IMR-90 (cell line): ENCODE measurements at regions not wholly inside any gene's neighbourhood (a gene's known extent, or its start where the extent isn't known, plus 50 kb on each side); places are given as distances from the start of the nearest gene placed in this dataset.

Source experiments
- ATAC-seq: fragments of 200-7000 bp; cut with Tn5 transposase; 2 replicates; pipeline ENCODE4 v1.9.1; 2020; ENCODE audit warnings: low read depth, mild to moderate bottlenecking, moderate library complexity
- BruUV-seq: library from RNA; stranded (reverse); fragments of 400-500 nt; replicated peaks from 2 replicates; lab custom pipeline; 2021; lab: Mats Ljungman, UMichigan
- CTCF ChIA-PET: fragments of 300-600 bp; formaldehyde crosslinking; extraction: SDS; loops from one replicate; lab custom pipeline; 2021; ENCODE audit warnings: antibody characterized with exemption; lab: Yijun Ruan, JAX
- POLR2A ChIA-PET: fragments of 300-600 bp; sonication (Branson Sonifier 250); formaldehyde crosslinking; loops from one replicate; lab custom pipeline; 2022; ENCODE audit warnings: antibody characterized with exemption; ENCODE audit not compliant: unreplicated experiment; lab: Charles Lee
- DNase-seq: peaks from one replicate; pipeline ENCODE4 v3.0.0; 2013
- H2AFZ ChIP-seq: replicated peaks from 2 replicates; pipeline ENCODE3; 2013; ENCODE audit warnings: low read length, mild to moderate bottlenecking; ENCODE audit not compliant: poor library complexity
- H2AK5ac ChIP-seq: 2 replicates; pipeline ENCODE4 v1.6.1; 2013; ENCODE audit warnings: low read depth, low read length, inconsistent platforms
- H2AK9ac ChIP-seq: replicated peaks from 2 replicates; pipeline ENCODE3; 2013; ENCODE audit warnings: mild to moderate bottlenecking, low read depth, low read length, moderate library complexity; ENCODE audit not compliant: poor library complexity
- H2BK120ac ChIP-seq: 2 replicates; pipeline ENCODE4 v1.6.1; 2013; ENCODE audit warnings: low read depth, low read length, inconsistent platforms
- H2BK15ac ChIP-seq: 3 replicates; pipeline ENCODE4 v1.6.1; 2013; ENCODE audit warnings: low read depth, low read length, inconsistent platforms
- H2BK20ac ChIP-seq: 2 replicates; pipeline ENCODE4 v1.6.1; 2013; ENCODE audit warnings: low read depth, mild to moderate bottlenecking, inconsistent platforms, low read length, moderate library complexity
- H2BK5ac ChIP-seq: 2 replicates; pipeline ENCODE4 v1.6.1; 2013; ENCODE audit warnings: mild to moderate bottlenecking, low read depth, low read length, inconsistent platforms; ENCODE audit not compliant: poor library complexity, severe bottlenecking
- H3K14ac ChIP-seq: replicated peaks from 2 replicates; pipeline ENCODE4 v1.6.1; 2013; ENCODE audit warnings: low read depth, low read length, inconsistent platforms
- H3K18ac ChIP-seq: 2 replicates; pipeline ENCODE4 v1.6.1; 2013; ENCODE audit warnings: low read depth, low read length, control low read depth
- H3K23ac ChIP-seq: 2 replicates; pipeline ENCODE4 v1.6.1; 2013; ENCODE audit warnings: low read depth, low read length, inconsistent platforms
- H3K27ac ChIP-seq: 2 replicates; pipeline ENCODE4 v1.5.1; 2013; ENCODE audit warnings: mild to moderate bottlenecking, control low read depth, low read length; ENCODE audit not compliant: insufficient read depth
- H3K27me3 ChIP-seq: 2 replicates; pipeline ENCODE4 v1.6.1; 2013; ENCODE audit warnings: low read length; ENCODE audit not compliant: control insufficient read depth, insufficient read depth
- H3K36me3 ChIP-seq: 2 replicates; pipeline ENCODE4 v1.6.1; 2013; ENCODE audit warnings: low read length, mixed read lengths; ENCODE audit not compliant: control insufficient read depth, insufficient read depth
- H3K4ac ChIP-seq: 2 replicates; pipeline ENCODE4 v1.6.1; 2013; ENCODE audit warnings: low read depth, low read length, inconsistent platforms
- H3K4me1 ChIP-seq: 2 replicates; pipeline ENCODE4 v1.6.1; 2013; ENCODE audit warnings: low read length, mixed read lengths; ENCODE audit not compliant: control insufficient read depth, insufficient read depth
- H3K4me2 ChIP-seq: 2 replicates; pipeline ENCODE4 v1.6.1; 2013; ENCODE audit warnings: low read depth, mild to moderate bottlenecking, control low read depth, low read length, moderate library complexity
- H3K4me3 ChIP-seq: 2 replicates; pipeline ENCODE4 v1.5.1; 2013; ENCODE audit warnings: low read depth, mild to moderate bottlenecking, control low read depth, low read length, moderate library complexity; ENCODE audit not compliant: insufficient read depth
- H3K56ac ChIP-seq: 2 replicates; pipeline ENCODE4 v1.6.1; 2013; ENCODE audit warnings: low read length, inconsistent platforms; ENCODE audit not compliant: insufficient read depth; ENCODE audit errors: extremely low read depth
- H3K79me1 ChIP-seq, 2 experiments: 2 replicates each; pipeline ENCODE4 v1.6.1; 2013; ENCODE audit warnings: low read length in 2 of 2, inconsistent platforms in 1 of 2, low read depth in 1 of 2
- H3K9ac ChIP-seq: 2 replicates; pipeline ENCODE4 v1.6.1; 2013; ENCODE audit warnings: low read depth, low read length, control low read depth
- H3K9me1 ChIP-seq: 2 replicates; pipeline ENCODE4 v1.6.1; 2013; ENCODE audit warnings: low read length, inconsistent platforms; ENCODE audit not compliant: insufficient read depth
- H3K9me3 ChIP-seq: 2 replicates; pipeline ENCODE4 v1.6.1; 2013; ENCODE audit warnings: low read length; ENCODE audit not compliant: control insufficient read depth, insufficient read depth
- H4K20me1 ChIP-seq: 2 replicates; pipeline ENCODE4 v1.6.1; 2013; ENCODE audit warnings: low read length, inconsistent platforms; ENCODE audit not compliant: insufficient read depth
- H4K5ac ChIP-seq: 2 replicates; pipeline ENCODE4 v1.6.1; 2013; ENCODE audit warnings: mild to moderate bottlenecking, low read depth, low read length, control low read depth
- H4K8ac ChIP-seq, 2 experiments: 2 replicates each; pipeline ENCODE4 v1.6.1; 2013; ENCODE audit warnings: low read depth in 2 of 2, low read length in 2 of 2, control low read depth in 1 of 2, inconsistent platforms in 1 of 2
- H4K91ac ChIP-seq: 2 replicates; pipeline ENCODE4 v1.6.1; 2013; ENCODE audit warnings: low read depth, low read length, inconsistent platforms; ENCODE audit not compliant: insufficient read depth
- BHLHE40 ChIP-seq: fragments of 150-350 bp; IDR thresholded peaks from 2 replicates; pipeline ENCODE4 v1.6.1; 2016; ENCODE audit warnings: mild to moderate bottlenecking, low read depth, low read length
- CEBPB ChIP-seq: IDR thresholded peaks from 2 replicates; pipeline ENCODE4 v1.6.1; 2012; ENCODE audit warnings: low read depth, low read length, improper control_type of control experiment
- CHD1 ChIP-seq: IDR thresholded peaks from 2 replicates; pipeline ENCODE4 v1.6.1; 2012; ENCODE audit warnings: low read depth, low read length, improper control_type of control experiment
- CTCF ChIP-seq: conservative IDR thresholded peaks from 2 replicates; pipeline ENCODE4 v1.5.1; 2012; ENCODE audit warnings: mild to moderate bottlenecking, low read depth, low read length, improper control_type of control experiment
- FOS ChIP-seq: fragments of 150-350 bp; IDR thresholded peaks from 2 replicates; pipeline ENCODE4 v1.6.1; 2016; ENCODE audit warnings: low read depth, low read length
- MAFK ChIP-seq: IDR thresholded peaks from 2 replicates; pipeline ENCODE4 v1.6.1; 2012; ENCODE audit warnings: low read depth, low read length, improper control_type of control experiment
- MAZ ChIP-seq: IDR thresholded peaks from 2 replicates; pipeline ENCODE4 v1.6.1; 2012; ENCODE audit warnings: low read depth, mild to moderate bottlenecking, low read length, improper control_type of control experiment, moderate library complexity, borderline replicate concordance
- MXI1 ChIP-seq: IDR thresholded peaks from 2 replicates; pipeline ENCODE4 v1.6.1; 2012; ENCODE audit warnings: low read depth, mild to moderate bottlenecking, low read length, moderate library complexity, borderline replicate concordance
- NFE2L2 ChIP-seq: fragments of 150-350 bp; IDR thresholded peaks from 2 replicates; pipeline ENCODE4 v1.6.1; 2016; ENCODE audit warnings: low read depth, mild to moderate bottlenecking, low read length
- POLR2A ChIP-seq: IDR thresholded peaks from 2 replicates; pipeline ENCODE4 v1.6.1; 2012; ENCODE audit warnings: mild to moderate bottlenecking, low read depth, low read length
- RAD21 ChIP-seq: IDR thresholded peaks from 2 replicates; pipeline ENCODE4 v1.6.1; 2012; ENCODE audit warnings: low read length, improper control_type of control experiment
- RCOR1 ChIP-seq: IDR thresholded peaks from 2 replicates; pipeline ENCODE4 v1.6.1; 2012; ENCODE audit warnings: mild to moderate bottlenecking, low read length, improper control_type of control experiment; ENCODE audit not compliant: insufficient replicate concordance
- RFX5 ChIP-seq: IDR thresholded peaks from 2 replicates; pipeline ENCODE4 v1.8.0; 2012; ENCODE audit warnings: low read depth, mild to moderate bottlenecking, low read length, moderate library complexity
- SMC3 ChIP-seq: fragments of 150-350 bp; IDR thresholded peaks from 2 replicates; pipeline ENCODE4 v1.6.1; 2016; ENCODE audit warnings: low read depth, mild to moderate bottlenecking, antibody characterized with exemption, low read length, moderate library complexity
- USF2 ChIP-seq: fragments of 150-350 bp; IDR thresholded peaks from 2 replicates; pipeline ENCODE4 v1.6.1; 2017; ENCODE audit warnings: mild to moderate bottlenecking, antibody characterized with exemption, low read length, low read depth
- WGBS, 2 experiments: methylation state at CpG; one replicate each; pipeline versions ENCODE4 v1.1.5 to v1.1.7; 2013; ENCODE audit warnings: missing lambda C conversion rate in 2 of 2; ENCODE audit not compliant: insufficient read length in 1 of 2; ENCODE audit errors: extremely low coverage in 2 of 2; 5-methylcytosine and 5-hydroxymethylcytosine counted together
- dilution Hi-C: fragments of 300-500 bp; cut with HindIII; formaldehyde crosslinking; loops from one replicate; pipeline ENCODE4 v1.14.3; 2018; ENCODE audit warnings: low sequenced_read_pairs; ENCODE audit not compliant: unreplicated experiment
- in situ Hi-C: fragments of 300-500 bp; cut with MboI; formaldehyde crosslinking; loops from 3 replicates; pipeline ENCODE4 v1.14.3; 2019; ENCODE audit warnings: low sequenced_read_pairs, inconsistent platforms, mixed read lengths
- intact Hi-C: fragments of 100-400 bp; cut with micrococcal nuclease; formaldehyde crosslinking; loops from 2 replicates; pipeline ENCODE4 v1.10.0; 2022
- TF ChIP-seq, protein P1 (sequence below): fragments of 150-350 bp; IDR thresholded peaks from 2 replicates; pipeline ENCODE4 v1.6.1; 2016; ENCODE audit warnings: low read depth, mild to moderate bottlenecking, low read length, moderate library complexity, borderline replicate concordance

DNA sequence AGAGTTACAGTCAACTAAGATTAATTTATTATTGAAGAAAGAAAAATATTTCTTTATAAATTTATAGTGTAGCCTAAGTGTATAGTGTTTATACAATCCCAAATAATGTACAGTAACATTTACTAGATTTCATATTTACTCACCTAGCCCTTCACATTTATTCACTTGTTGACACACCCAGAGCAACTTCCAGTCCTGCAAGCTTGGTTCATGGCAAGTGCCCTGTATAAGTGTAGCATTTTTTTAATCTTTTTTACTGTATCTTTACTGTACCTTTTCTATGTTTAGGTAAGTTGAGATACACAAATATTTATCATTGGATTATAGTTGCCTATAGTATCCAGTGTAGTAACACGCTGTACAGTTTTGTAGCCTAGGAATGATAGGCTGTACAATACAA, 119.9 kb downstream of the SPATA31D1 start:
- H2AK9ac ChIP-seq = no peak overlapping the region
- H3K36me3 ChIP-seq = no peaks in the 10 kb centered on the region
- no peak overlapping the region for H3K4ac ChIP-seq
- no peak overlapping the region for H3K23ac ChIP-seq
- intact Hi-C loops (no loop called here), in situ Hi-C loops (no loop called here), dilution Hi-C loops (no loop called here)
- WGBS, 2 experiments = no CpG with 5 or more reads among the region's 1 CpG
- no peaks in the 10 kb centered on the region for H4K20me1 ChIP-seq
- no peak overlapping the region for H3K18ac ChIP-seq
- no peak overlapping the region for H4K5ac ChIP-seq
- ATAC-seq (no peak), DNase-seq (no peak)
- H3K56ac ChIP-seq = no peak overlapping the region
- no peak overlapping the region for H4K91ac ChIP-seq
- no peak overlapping the region for H3K4me3 ChIP-seq
- H2BK15ac ChIP-seq = no peak overlapping the region
- no peaks in the 10 kb centered on the region for H3K9me1 ChIP-seq
- H3K4me1 ChIP-seq = peaks cover 2% of the 10 kb centered on the region; the same call in 1 of the 2 replicates
- no peak overlapping the region for H3K4me2 ChIP-seq
- H3K79me1 ChIP-seq = no peaks in the 10 kb centered on the region
- ChIA-PET POLR2A (no interaction called here), CTCF (interaction anchor here (0.6 kb wide), 3 partner anchors 17 to 406 kb away, joined by 4 read pairs; no protein-coding TSS in a partner anchor)
- no peak overlapping the region for H4K8ac ChIP-seq
- TF ChIP-seq RAD21 = no peak
- TF ChIP-seq CHD1 = no peak
- TF ChIP-seq, protein P1, sequence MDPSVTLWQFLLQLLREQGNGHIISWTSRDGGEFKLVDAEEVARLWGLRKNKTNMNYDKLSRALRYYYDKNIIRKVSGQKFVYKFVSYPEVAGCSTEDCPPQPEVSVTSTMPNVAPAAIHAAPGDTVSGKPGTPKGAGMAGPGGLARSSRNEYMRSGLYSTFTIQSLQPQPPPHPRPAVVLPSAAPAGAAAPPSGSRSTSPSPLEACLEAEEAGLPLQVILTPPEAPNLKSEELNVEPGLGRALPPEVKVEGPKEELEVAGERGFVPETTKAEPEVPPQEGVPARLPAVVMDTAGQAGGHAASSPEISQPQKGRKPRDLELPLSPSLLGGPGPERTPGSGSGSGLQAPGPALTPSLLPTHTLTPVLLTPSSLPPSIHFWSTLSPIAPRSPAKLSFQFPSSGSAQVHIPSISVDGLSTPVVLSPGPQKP = no peak
- TF ChIP-seq BHLHE40 = no peak
- no peak for TF ChIP-seq MXI1
- TF ChIP-seq USF2 = no peak
- no peak for TF ChIP-seq POLR2A
- TF ChIP-seq RCOR1 = no peak
- no peak for TF ChIP-seq CEBPB
- TF ChIP-seq FOS = no peak
- TF ChIP-seq CTCF = no peak
- TF ChIP-seq RFX5 = no peak
- TF ChIP-seq MAZ = no peak
- TF ChIP-seq SMC3 = no peak
- TF ChIP-seq MAFK = no peak
- no peak for TF ChIP-seq NFE2L2
- no peak overlapping the region for H2AFZ ChIP-seq
- no peak overlapping the region for H3K27ac ChIP-seq
- H3K14ac ChIP-seq = no peak overlapping the region
- H2BK20ac ChIP-seq = no peak overlapping the region
- BruUV-seq = no TSS peak
- H3K9me3 ChIP-seq = no peaks in the 10 kb centered on the region
- no peak overlapping the region for H2BK5ac ChIP-seq
- H2AK5ac ChIP-seq = no peak overlapping the region
- H2BK120ac ChIP-seq = no peak overlapping the region
- H3K27me3 ChIP-seq = no peaks in the 10 kb centered on the region
- H3K9ac ChIP-seq = no peak overlapping the region
